ENCODE measurements at regions not wholly inside any gene's neighbourhood (a gene's known extent, or its start where the extent isn't known, plus 50 kb on each side); places are given as distances from the start of the nearest gene placed in this dataset.

DNA sequence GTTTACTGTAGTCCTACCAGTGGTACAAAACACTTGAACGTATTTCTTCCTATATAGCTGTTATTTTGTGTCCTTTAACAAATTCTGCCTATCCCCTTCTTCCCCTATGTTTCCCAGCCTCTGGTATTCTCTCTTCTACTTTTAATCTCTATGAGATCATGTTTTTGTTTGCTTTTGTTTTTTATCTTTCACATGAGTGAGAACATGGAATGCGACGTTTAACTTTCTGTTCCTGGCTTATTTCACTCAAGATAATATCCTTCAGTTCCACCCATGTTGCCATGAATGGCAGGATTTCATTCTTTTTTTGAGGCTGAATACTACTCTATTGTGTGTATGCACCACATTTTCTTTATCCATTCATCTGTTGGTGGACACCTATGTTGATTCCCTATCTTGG lies 634.4 kb upstream of the WWC1 start:
- H3K9me3 Mint-ChIP-seq (ENCODE audit: low read depth): no peaks in the 10 kb centered on the region
- H3K36me3 Mint-ChIP-seq (ENCODE audit: insufficient read depth): no peaks in the 10 kb centered on the region
- no peak overlapping the region for H3K4me3 Mint-ChIP-seq (ENCODE audit: low read depth)
- no peak for DNase-seq (ENCODE audit: low spot score, unreplicated experiment)
- H3K4me1 Mint-ChIP-seq (ENCODE audit: low read depth): no peaks in the 10 kb centered on the region
- no peak overlapping the region for H3K27ac Mint-ChIP-seq
- TF ChIP-seq, protein P1, sequence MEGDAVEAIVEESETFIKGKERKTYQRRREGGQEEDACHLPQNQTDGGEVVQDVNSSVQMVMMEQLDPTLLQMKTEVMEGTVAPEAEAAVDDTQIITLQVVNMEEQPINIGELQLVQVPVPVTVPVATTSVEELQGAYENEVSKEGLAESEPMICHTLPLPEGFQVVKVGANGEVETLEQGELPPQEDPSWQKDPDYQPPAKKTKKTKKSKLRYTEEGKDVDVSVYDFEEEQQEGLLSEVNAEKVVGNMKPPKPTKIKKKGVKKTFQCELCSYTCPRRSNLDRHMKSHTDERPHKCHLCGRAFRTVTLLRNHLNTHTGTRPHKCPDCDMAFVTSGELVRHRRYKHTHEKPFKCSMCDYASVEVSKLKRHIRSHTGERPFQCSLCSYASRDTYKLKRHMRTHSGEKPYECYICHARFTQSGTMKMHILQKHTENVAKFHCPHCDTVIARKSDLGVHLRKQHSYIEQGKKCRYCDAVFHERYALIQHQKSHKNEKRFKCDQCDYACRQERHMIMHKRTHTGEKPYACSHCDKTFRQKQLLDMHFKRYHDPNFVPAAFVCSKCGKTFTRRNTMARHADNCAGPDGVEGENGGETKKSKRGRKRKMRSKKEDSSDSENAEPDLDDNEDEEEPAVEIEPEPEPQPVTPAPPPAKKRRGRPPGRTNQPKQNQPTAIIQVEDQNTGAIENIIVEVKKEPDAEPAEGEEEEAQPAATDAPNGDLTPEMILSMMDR (IDR thresholded peaks at IDR 0.05; ENCODE audit: unreplicated experiment): no peak
- H3K27me3 Mint-ChIP-seq: no peaks in the 10 kb centered on the region

DNA sequence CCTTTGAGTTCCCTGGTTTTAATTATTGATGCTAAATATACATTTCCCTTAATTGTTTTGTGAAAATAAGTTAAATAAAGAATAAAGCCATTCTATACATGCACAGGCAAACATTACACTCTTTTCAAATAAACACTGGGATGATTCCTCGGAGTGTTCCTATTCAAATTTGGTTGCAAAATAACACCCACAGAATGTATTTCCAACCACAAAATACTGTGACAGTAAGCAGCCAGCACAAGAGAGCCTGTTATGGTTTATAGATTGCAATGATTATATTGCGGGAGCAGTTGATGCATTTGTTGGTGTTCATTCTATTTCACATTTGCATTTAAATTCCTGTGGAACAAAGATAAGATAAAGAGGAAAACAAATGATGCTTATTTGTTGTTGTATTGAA lies 632.6 kb upstream of the WWC1 start:
- Mint-ChIP-seq H3K4me3 (ENCODE audit: low read depth) (no peak overlapping the region), H3K27me3 (no peaks in the 10 kb centered on the region), H3K9me3 (ENCODE audit: low read depth) (no peaks in the 10 kb centered on the region), H3K27ac (no peak overlapping the region), H3K36me3 (ENCODE audit: insufficient read depth) (no peaks in the 10 kb centered on the region), H3K4me1 (ENCODE audit: low read depth) (no peaks in the 10 kb centered on the region)
- TF ChIP-seq, protein P1 (IDR thresholded peaks at IDR 0.05; ENCODE audit: unreplicated experiment): no peak
- DNase-seq (ENCODE audit: low spot score, unreplicated experiment): no peak

DNA sequence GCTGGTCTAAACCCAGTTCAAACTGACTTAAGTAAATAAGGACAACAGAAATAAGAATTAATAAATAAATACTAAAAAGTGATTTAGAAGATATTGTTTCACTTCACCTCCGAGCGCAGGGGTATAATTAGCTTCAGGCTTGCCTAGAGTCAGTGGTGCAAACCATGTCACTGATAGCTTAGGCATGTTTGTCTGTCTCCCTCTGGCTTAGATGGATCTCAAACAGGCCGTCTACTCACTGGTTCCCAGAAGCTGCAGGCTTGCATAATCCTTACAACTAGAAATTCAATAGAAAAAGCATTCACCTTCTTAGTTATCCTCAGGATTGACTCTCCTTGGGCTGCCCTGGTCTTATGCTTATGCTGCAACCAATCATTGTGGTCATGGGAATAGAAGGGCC lies 629.8 kb upstream of the WWC1 start:
- Mint-ChIP-seq H3K4me1 (ENCODE audit: low read depth) (no peaks in the 10 kb centered on the region), H3K36me3 (ENCODE audit: insufficient read depth) (no peaks in the 10 kb centered on the region), H3K27me3 (no peaks in the 10 kb centered on the region), H3K9me3 (ENCODE audit: low read depth) (no peaks in the 10 kb centered on the region), H3K4me3 (ENCODE audit: low read depth) (no peak overlapping the region), H3K27ac (no peak overlapping the region)
- TF ChIP-seq, protein P1 (IDR thresholded peaks at IDR 0.05; ENCODE audit: unreplicated experiment): no peak
- DNase-seq (ENCODE audit: low spot score, unreplicated experiment): no peak

DNA sequence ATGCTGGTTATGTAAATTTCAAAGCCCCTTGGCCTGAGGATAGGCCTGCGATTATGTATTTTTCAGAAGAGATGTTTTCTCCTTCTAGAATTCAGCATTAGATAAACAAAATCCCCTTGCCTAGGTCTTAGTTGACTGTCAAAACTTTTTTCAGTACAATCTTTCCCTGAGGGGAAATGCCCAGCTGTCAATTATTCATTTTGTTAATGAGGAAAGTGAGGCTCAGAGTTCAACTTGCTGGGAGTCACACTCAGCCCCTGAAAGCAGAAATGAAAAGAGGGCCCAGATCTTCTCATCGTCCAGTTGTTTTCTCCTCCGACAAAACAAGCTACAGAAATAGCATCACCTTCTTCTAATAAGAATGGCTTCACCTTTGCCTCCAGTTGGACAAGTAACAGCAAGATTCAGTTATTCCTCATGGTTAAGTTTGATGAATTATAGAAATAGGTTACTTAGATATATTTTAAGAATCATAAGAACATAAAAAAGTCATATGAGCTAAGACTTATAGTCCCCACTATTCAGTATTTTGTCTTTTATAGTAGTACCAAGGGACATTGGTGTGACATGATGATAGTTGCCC lies 627.1 kb upstream of the WWC1 start:
- H3K27ac Mint-ChIP-seq: no peak overlapping the region
- no peaks in the 10 kb centered on the region for H3K27me3 Mint-ChIP-seq
- no peaks in the 10 kb centered on the region for H3K4me1 Mint-ChIP-seq (ENCODE audit: low read depth)
- H3K36me3 Mint-ChIP-seq (ENCODE audit: insufficient read depth): no peaks in the 10 kb centered on the region
- H3K9me3 Mint-ChIP-seq (ENCODE audit: low read depth): no peaks in the 10 kb centered on the region
- H3K4me3 Mint-ChIP-seq (ENCODE audit: low read depth): no peak overlapping the region
- TF ChIP-seq, protein P1 (IDR thresholded peaks at IDR 0.05; ENCODE audit: unreplicated experiment): no peak
- DNase-seq (ENCODE audit: low spot score, unreplicated experiment): no peak

DNA sequence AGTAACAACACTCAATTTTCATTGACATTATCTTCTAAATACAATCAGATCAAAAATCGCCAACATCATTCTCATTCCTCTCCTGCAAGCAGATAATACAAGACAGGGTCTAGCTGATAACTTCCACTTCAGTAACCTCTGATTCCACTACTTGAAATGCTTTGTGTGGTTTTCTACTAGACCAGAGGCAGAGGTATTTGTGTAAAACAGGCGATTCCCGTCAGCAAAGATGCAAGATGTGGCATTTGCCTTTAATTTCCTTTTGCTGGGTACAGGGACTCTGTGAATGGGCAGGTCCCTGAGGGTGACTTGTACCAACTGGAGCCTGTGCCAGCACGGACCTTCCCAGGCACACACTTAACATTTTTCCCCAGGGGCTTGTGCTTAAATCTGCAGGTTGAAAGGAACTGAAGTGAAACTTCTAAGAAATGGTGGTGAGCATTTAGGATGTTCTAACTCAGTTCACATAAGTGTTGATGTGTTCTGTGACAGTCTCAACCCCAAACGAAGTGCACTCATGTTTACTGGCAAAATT lies 625.5 kb upstream of the WWC1 start:
- H3K4me3 Mint-ChIP-seq (ENCODE audit: low read depth): no peak overlapping the region
- no peaks in the 10 kb centered on the region for H3K36me3 Mint-ChIP-seq (ENCODE audit: insufficient read depth)
- TF ChIP-seq, protein P1 (IDR thresholded peaks at IDR 0.05; ENCODE audit: unreplicated experiment): no peak
- H3K4me1 Mint-ChIP-seq (ENCODE audit: low read depth): no peaks in the 10 kb centered on the region
- peaks cover 2% of the 10 kb centered on the region for H3K27me3 Mint-ChIP-seq
- H3K27ac Mint-ChIP-seq: no peak overlapping the region
- H3K9me3 Mint-ChIP-seq (ENCODE audit: low read depth): no peaks in the 10 kb centered on the region
- no peak for DNase-seq (ENCODE audit: low spot score, unreplicated experiment)
